AG04450 (cell line): ENCODE measurements at regions not wholly inside any gene's neighbourhood (a gene's known extent, or its start where the extent isn't known, plus 50 kb on each side); places are given as distances from the start of the nearest gene placed in this dataset.
"Not testable (repeated sequence)": the region's sequence is repeated elsewhere in the genome, so short reads cannot be mapped to it uniquely, and the experiment has no call there.

Source experiments
- CTCF ChIA-PET: fragments of 300-600, 350-600 bp; formaldehyde crosslinking; extraction: SDS; loops from one replicate; lab custom pipeline; 2022; ENCODE audit warnings: antibody characterized with exemption, inconsistent platforms; lab: Charles Lee
- POLR2A ChIA-PET: fragments of 350-600 bp; formaldehyde crosslinking; extraction: SDS; loops from one replicate; lab custom pipeline; 2021; ENCODE audit warnings: antibody characterized with exemption, inconsistent platforms; lab: Yijun Ruan, JAX
- DNase-seq: peaks from one replicate; pipeline ENCODE4 v3.0.0-alpha.2; 2011; ENCODE audit warnings: low read depth, low spot score
- H3K27ac ChIP-seq: one replicate; pipeline ENCODE4 v1.5.1; 2012; ENCODE audit warnings: low read depth, low read length, control low read depth
- H3K27me3 ChIP-seq: one replicate; pipeline ENCODE4 v1.6.0; 2012; ENCODE audit warnings: low read length; ENCODE audit not compliant: control insufficient read depth, insufficient read depth
- H3K4me3 ChIP-seq: 2 replicates; pipeline ENCODE4 v1.5.1; 2011; ENCODE audit warnings: mild to moderate bottlenecking, low read depth, low read length, control low read depth
- H3K9me3 ChIP-seq: 2 replicates; pipeline ENCODE4 v1.5.1; 2012; ENCODE audit warnings: low read length; ENCODE audit not compliant: control insufficient read depth, insufficient read depth
- TF ChIP-seq, protein P1 (sequence below): IDR thresholded peaks from 2 replicates; pipeline ENCODE4 v1.5.1; 2011; ENCODE audit warnings: low read depth, low read length, control low read depth, inconsistent platforms

DNA sequence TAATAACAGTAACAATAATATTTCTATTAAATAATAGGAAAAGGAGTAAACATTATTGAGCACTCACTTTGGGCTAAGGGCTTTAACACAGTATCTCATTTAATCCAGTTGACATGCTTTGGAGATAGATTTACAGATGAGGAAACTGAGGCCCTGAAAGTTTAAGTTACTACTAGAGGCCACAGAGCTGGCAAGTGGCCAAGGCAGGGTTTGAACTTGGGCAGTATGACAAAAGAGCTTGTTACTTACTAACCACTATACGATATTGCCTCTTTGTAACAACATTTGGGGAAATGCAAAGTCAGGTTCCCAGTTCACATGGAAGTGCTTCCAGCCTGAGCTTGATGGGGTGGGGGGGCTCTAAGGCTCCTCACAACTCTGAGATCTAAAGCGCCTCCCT, 149.1 kb upstream of the LMCD1 start:
- ChIA-PET CTCF (no interaction called here), POLR2A (no interaction called here)
- no peak overlapping the region for H3K27ac ChIP-seq
- H3K9me3 ChIP-seq, result no peaks in the 10 kb centered on the region
- H3K4me3 ChIP-seq, result no peak overlapping the region
- no peak for DNase-seq
- H3K27me3 ChIP-seq, result no peaks in the 10 kb centered on the region
- TF ChIP-seq, protein P1, sequence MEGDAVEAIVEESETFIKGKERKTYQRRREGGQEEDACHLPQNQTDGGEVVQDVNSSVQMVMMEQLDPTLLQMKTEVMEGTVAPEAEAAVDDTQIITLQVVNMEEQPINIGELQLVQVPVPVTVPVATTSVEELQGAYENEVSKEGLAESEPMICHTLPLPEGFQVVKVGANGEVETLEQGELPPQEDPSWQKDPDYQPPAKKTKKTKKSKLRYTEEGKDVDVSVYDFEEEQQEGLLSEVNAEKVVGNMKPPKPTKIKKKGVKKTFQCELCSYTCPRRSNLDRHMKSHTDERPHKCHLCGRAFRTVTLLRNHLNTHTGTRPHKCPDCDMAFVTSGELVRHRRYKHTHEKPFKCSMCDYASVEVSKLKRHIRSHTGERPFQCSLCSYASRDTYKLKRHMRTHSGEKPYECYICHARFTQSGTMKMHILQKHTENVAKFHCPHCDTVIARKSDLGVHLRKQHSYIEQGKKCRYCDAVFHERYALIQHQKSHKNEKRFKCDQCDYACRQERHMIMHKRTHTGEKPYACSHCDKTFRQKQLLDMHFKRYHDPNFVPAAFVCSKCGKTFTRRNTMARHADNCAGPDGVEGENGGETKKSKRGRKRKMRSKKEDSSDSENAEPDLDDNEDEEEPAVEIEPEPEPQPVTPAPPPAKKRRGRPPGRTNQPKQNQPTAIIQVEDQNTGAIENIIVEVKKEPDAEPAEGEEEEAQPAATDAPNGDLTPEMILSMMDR, result no peak

- TF ChIP-seq, protein P1, result no peak
- CTCF ChIA-PET, result no interaction called here
- no peak for DNase-seq
- H3K27ac ChIP-seq, result no peak overlapping the region
- H3K4me3 ChIP-seq, result no peak overlapping the region
- POLR2A ChIA-PET, result no interaction called here
- H3K27me3 ChIP-seq, result no peaks in the 10 kb centered on the region
- H3K9me3 ChIP-seq, result no peaks in the 10 kb centered on the region
Measured at GRCh38 chr3:8353364-8353763, 148.3 kb upstream of the LMCD1 start.

- POLR2A ChIA-PET, result no interaction called here
- no peak for DNase-seq
- Histone ChIP-seq H3K27me3 (no peaks in the 10 kb centered on the region), H3K9me3 (no peaks in the 10 kb centered on the region), H3K27ac (no peak overlapping the region), H3K4me3 (no peak overlapping the region)
- TF ChIP-seq, protein P1, result no peak
- CTCF ChIA-PET, result interaction anchor here (0.7 kb wide), 1 partner anchor 14 kb away, joined by 3 read pairs; no protein-coding TSS in a partner anchor
Measured at GRCh38 chr3:8355346-8355745, 146.3 kb upstream of the LMCD1 start.

GRCh38 chr3:8356066-8356465, 145.6 kb upstream of the LMCD1 start:
- H3K4me3 ChIP-seq, CTCF ChIA-PET, H3K27me3 ChIP-seq, POLR2A ChIA-PET, H3K9me3 ChIP-seq, H3K27ac ChIP-seq, DNase-seq: not testable (repeated sequence)

DNA sequence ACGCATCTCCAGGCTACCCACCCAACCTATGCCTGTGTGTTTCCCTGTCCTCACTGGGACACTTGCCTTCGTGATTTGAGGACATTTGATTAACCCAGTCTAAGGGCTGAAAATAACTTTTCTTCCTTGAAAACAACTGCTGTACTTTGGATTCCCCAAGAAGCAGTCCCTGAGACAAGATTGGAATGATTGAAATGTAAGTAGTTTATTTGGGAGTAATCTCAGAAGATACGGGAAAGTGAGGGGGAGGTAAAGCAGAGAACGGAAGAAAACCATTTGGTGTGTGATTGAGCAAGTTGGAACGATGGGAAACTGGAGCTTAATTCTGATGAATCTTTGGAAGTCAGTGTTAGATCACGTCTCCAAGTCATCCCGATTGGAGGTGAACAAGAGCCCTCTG, 143.8 kb upstream of the LMCD1 start:
- POLR2A ChIA-PET, result no interaction called here
- no peak overlapping the region for H3K27ac ChIP-seq
- no peak for DNase-seq
- H3K27me3 ChIP-seq, result no peaks in the 10 kb centered on the region
- CTCF ChIA-PET, result no interaction called here
- TF ChIP-seq, protein P1, result no peak
- H3K9me3 ChIP-seq, result no peaks in the 10 kb centered on the region
- H3K4me3 ChIP-seq, result no peak overlapping the region

DNA sequence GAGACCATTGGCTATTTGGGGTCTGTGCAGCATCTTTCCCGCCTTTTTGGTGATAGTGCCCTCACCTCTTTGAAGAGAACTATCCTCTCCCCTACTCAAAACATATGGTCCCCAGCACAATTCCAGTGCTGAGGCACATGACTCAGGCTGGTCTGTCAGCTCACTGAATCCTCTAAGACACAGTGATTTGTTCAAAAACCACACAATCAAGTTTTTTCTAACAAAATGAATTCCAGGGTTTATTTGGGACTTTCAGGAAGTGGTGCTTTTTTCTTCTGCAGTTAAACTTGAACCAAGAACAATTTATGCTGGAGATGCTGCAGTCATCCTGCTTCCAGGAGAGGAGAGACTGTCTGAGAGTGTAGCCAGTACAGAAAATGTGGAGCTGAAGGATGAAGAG, 142.5 kb upstream of the LMCD1 start:
- no peak overlapping the region for H3K4me3 ChIP-seq
- TF ChIP-seq, protein P1, result no peak
- DNase-seq, result no peak
- ChIA-PET CTCF (no interaction called here), POLR2A (no interaction called here)
- H3K27me3 ChIP-seq, result no peaks in the 10 kb centered on the region
- H3K9me3 ChIP-seq, result no peaks in the 10 kb centered on the region
- H3K27ac ChIP-seq, result no peak overlapping the region
